CD14-positive monocyte (primary cell): ENCODE measurements at regions not wholly inside any gene's neighbourhood (a gene's known extent, or its start where the extent isn't known, plus 50 kb on each side); places are given as distances from the start of the nearest gene placed in this dataset.

Experiments
- DNase-seq, 3 donors: peaks; one replicate each; pipeline ENCODE4 v3.0.0-alpha.2; 2011 to 2022
- H2AFZ ChIP-seq: 2 replicates; pipeline ENCODE4 v1.6.0; 2012; ENCODE audit warnings: mild to moderate bottlenecking, low read depth, low read length, inconsistent platforms; ENCODE audit not compliant: insufficient read depth, poor library complexity, severe bottlenecking
- H3K27ac ChIP-seq, 2 donors: 1 replicate in 1 of 2; 2 replicates in 1 of 2; pipeline ENCODE4 v1.5.1; 2012 to 2013; ENCODE audit warnings: low read length in 2 of 2, control low read depth in 1 of 2, inconsistent platforms in 1 of 2, low read depth in 1 of 2, mild to moderate bottlenecking in 1 of 2
- H3K27me3 ChIP-seq, 2 donors: one replicate each; pipeline versions ENCODE4 v1.6.0 to v1.6.1; 2011 to 2013; ENCODE audit warnings: low read length in 2 of 2; ENCODE audit not compliant: control insufficient read depth in 2 of 2, insufficient read depth in 2 of 2
- H3K36me3 ChIP-seq, 2 donors: replicated peaks in 1 of 2; 1 replicate in 1 of 2; 2 replicates in 1 of 2; pipeline versions ENCODE4 v1.5.1 to v1.6.1; 2012 to 2013; ENCODE audit warnings: low read length in 2 of 2, control low read depth in 1 of 2, inconsistent platforms in 1 of 2, mild to moderate bottlenecking in 1 of 2; ENCODE audit not compliant: insufficient read depth in 2 of 2, control insufficient read depth in 1 of 2
- H3K4me1 ChIP-seq, 2 donors: 1 replicate in 1 of 2; 2 replicates in 1 of 2; pipeline versions ENCODE4 v1.5.1 to v1.6.1; 2012 to 2013; ENCODE audit warnings: low read length in 2 of 2, control low read depth in 1 of 2, inconsistent platforms in 1 of 2, mild to moderate bottlenecking in 1 of 2, moderate library complexity in 1 of 2; ENCODE audit not compliant: insufficient read depth in 2 of 2, control insufficient read depth in 1 of 2
- H3K4me2 ChIP-seq: replicated peaks from 2 replicates; pipeline ENCODE3; 2012; ENCODE audit warnings: low read length, moderate library complexity, mild to moderate bottlenecking; ENCODE audit not compliant: poor library complexity, severe bottlenecking; ENCODE audit errors: extremely low read depth
- H3K4me3 ChIP-seq, 3 experiments: fragments of 200-600 bp in 1 of 3; sonication (generic) in 1 of 3; replicated peaks in 1 of 3; 1 replicate in 2 of 3; 2 replicates in 1 of 3; pipeline ENCODE4 v1.5.1; 2011 to 2013; ENCODE audit warnings: low read length in 3 of 3, mild to moderate bottlenecking in 3 of 3, control low read depth in 2 of 3, low read depth in 2 of 3, inconsistent platforms in 1 of 3, moderate library complexity in 1 of 3
- H3K79me2 ChIP-seq: 2 replicates; pipeline ENCODE4 v1.6.0; 2012; ENCODE audit warnings: mild to moderate bottlenecking, control low read depth, inconsistent platforms, low read length, moderate library complexity; ENCODE audit not compliant: insufficient read depth
- H3K9ac ChIP-seq: 2 replicates; pipeline ENCODE4 v1.6.0; 2017; ENCODE audit warnings: low read length, mild to moderate bottlenecking; ENCODE audit not compliant: insufficient read depth, poor library complexity, severe bottlenecking
- H3K9me3 ChIP-seq, 2 donors: replicated peaks in 1 of 2; 1 replicate in 1 of 2; 2 replicates in 1 of 2; pipeline versions ENCODE4 v1.5.1 to v1.6.1; 2012 to 2013; ENCODE audit warnings: low read length in 2 of 2, control low read depth in 1 of 2; ENCODE audit not compliant: control insufficient read depth in 1 of 2, insufficient read depth in 1 of 2
- H4K20me1 ChIP-seq: 2 replicates; pipeline ENCODE4 v1.6.0; 2012; ENCODE audit warnings: mild to moderate bottlenecking, low read length, control low read depth, moderate library complexity; ENCODE audit not compliant: insufficient read depth
- H3K27ac Mint-ChIP-seq, 7 donors: one replicate each; pipeline ENCODE4 v1.8.0; 2020; ENCODE audit warnings: mild to moderate bottlenecking in 7 of 7, mixed read lengths in 7 of 7, moderate library complexity in 6 of 7, inconsistent platforms in 2 of 7
- H3K27me3 Mint-ChIP-seq, 3 donors: one replicate each; pipeline ENCODE4 v1.8.0; 2021 to 2022; ENCODE audit warnings: low read depth in 3 of 3, mild to moderate bottlenecking in 3 of 3, mixed read lengths in 3 of 3, moderate library complexity in 3 of 3, inconsistent platforms in 1 of 3
- H3K36me3 Mint-ChIP-seq, 2 donors: one replicate each; pipeline ENCODE4 v1.8.0; 2020; ENCODE audit warnings: mixed read lengths in 2 of 2, inconsistent platforms in 1 of 2, mild to moderate bottlenecking in 1 of 2
- H3K4me1 Mint-ChIP-seq: one replicate; pipeline ENCODE4 v1.8.0; 2020; ENCODE audit warnings: mild to moderate bottlenecking, mixed read lengths
- H3K4me3 Mint-ChIP-seq, 2 donors: one replicate each; pipeline ENCODE4 v1.8.0; 2020; ENCODE audit warnings: mild to moderate bottlenecking in 2 of 2, mixed read lengths in 2 of 2, moderate library complexity in 1 of 2
- H3K9me3 Mint-ChIP-seq, 7 donors: one replicate each; pipeline ENCODE4 v1.8.0; 2020 to 2022; ENCODE audit warnings: mixed read lengths in 7 of 7, mild to moderate bottlenecking in 6 of 7, moderate library complexity in 6 of 7, inconsistent platforms in 2 of 7
- CTCF ChIP-seq: fragments of 200-600 bp; IDR thresholded peaks from one replicate; pipeline ENCODE4 v1.8.0; 2022; ENCODE audit warnings: antibody characterized with exemption, mild to moderate bottlenecking
- WGBS: methylation state at CpG from one replicate; pipeline ENCODE4 v1.1.5; 2013; ENCODE audit warnings: missing lambda C conversion rate; ENCODE audit not compliant: insufficient coverage; 5-methylcytosine and 5-hydroxymethylcytosine counted together
- intact Hi-C, 2 donors: fragments of 100-400 bp; cut with micrococcal nuclease; formaldehyde crosslinking; loops; one replicate each; pipeline versions ENCODE4 v1.15.0 to v1.15.1; 2023

DNA sequence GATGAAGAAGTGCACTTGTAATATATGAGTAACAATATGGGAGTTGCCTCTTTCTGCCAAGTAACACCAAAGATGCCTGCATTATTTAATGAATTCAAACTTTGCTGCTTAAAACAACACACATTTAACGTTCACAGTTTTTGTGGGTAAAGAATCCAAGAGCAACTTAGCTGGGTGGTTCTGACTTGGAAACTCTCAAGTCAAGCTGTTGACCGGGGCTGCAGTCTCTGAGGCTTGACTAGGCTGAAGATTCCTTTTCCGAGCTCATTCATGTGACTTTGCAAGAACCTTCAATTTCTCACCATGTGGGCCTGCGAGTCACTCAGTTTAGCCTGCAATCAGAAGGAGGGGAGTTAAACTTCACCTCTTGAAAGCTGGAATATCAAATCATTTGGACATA is 53.0 kb upstream of the TRPC7 start:
- no peaks in the 10 kb centered on the region for H3K79me2 ChIP-seq
- no peak overlapping the region for H3K4me3 ChIP-seq
- H3K9ac ChIP-seq = no peak overlapping the region
- no peaks in the 10 kb centered on the region for H4K20me1 ChIP-seq
- no peaks in the 10 kb centered on the region for H3K4me1 ChIP-seq
- no peak overlapping the region for H2AFZ ChIP-seq
- Mint-ChIP-seq H3K9me3 (peaks cover 0 to 5% (median 2%) of the 10 kb centered on the region in 7 donors), H3K4me3 (no peak overlapping the region), H3K27me3 (peaks cover 0 to 8% (median 2%) of the 10 kb centered on the region in 3 donors), H3K27ac (no peak overlapping the region), H3K36me3 (no peaks in the 10 kb centered on the region), H3K4me1 (no peaks in the 10 kb centered on the region)
- no peaks in the 10 kb centered on the region for H3K9me3 ChIP-seq
- no peaks in the 10 kb centered on the region for H3K27me3 ChIP-seq
- intact Hi-C loops = no loop called here
- no peak overlapping the region for H3K4me2 ChIP-seq
- no peak overlapping the region for H3K27ac ChIP-seq
- DNase-seq = no peak
- no peaks in the 10 kb centered on the region for H3K36me3 ChIP-seq
- WGBS = 93% methylated on average over 3 of the region's 4 CpGs
- TF ChIP-seq CTCF = no peak
